ENCODE measurements at regions not wholly inside any gene's neighbourhood (a gene's known extent, or its start where the extent isn't known, plus 50 kb on each side); places are given as distances from the start of the nearest gene placed in this dataset.

DNA sequence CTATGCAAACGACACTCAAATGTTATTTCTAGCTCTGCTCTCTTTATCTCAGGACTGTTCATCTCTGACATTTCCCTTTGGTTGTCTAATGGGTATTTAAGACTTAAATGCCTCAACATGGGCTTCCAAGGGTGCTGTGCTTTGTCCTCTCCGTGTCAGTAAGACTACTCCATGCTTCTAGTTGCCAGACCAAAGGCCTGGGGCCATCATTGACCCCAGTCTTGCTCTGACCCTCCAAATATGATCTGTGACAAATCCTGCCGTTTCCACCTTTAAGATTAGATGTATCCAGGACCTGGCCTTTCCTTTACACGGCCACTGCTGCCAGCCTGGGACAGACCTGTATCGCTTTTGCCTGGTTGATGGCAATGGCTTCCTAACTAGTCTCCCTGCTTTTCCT, 126.3 kb upstream of the DYRK2 start:
- TF ChIP-seq EZH2phosphoT487 (IDR thresholded peaks at IDR 0.05) = no peak
- no peak for TF ChIP-seq EZH2 (IDR thresholded peaks at IDR 0.05)
- no peak for TF ChIP-seq CTCF (IDR thresholded peaks at IDR 0.05)
- Histone ChIP-seq H3K36me3 (no peaks in the 10 kb centered on the region), H3F3A (ENCODE audit: low read depth) (no peaks in the 10 kb centered on the region), H3K79me2 (ENCODE audit: low read depth) (no peaks in the 10 kb centered on the region), H3K4me3 (no peak overlapping the region), H3K4me2 (no peak overlapping the region), H3K27ac (no peak overlapping the region), H3K4me1 (peaks cover 27% of the 10 kb centered on the region), H3K9ac (no peak overlapping the region), H2AFZ (replicated peaks) (no peak overlapping the region), H4K20me1 (ENCODE audit: low read depth) (no peaks in the 10 kb centered on the region), H3K9me3 (ENCODE audit: low read depth) (no peaks in the 10 kb centered on the region), H3K27me3 (no peaks in the 10 kb centered on the region)
- Mint-ChIP-seq H3K27ac (no peak overlapping the region), H3K9me3 (no peaks in the 10 kb centered on the region), H3K4me1 (peaks cover 6% of the 10 kb centered on the region), H3K27me3 (ENCODE audit: insufficient read depth, low read depth) (peaks cover 3% of the 10 kb centered on the region), H3K36me3 (no peaks in the 10 kb centered on the region), H3K4me3 (no peak overlapping the region)
- no peak for DNase-seq (ENCODE audit: low spot score)

GRCh38 chr12:67523538-67523937, 125.0 kb upstream of the DYRK2 start:
- Histone ChIP-seq H3K4me3 (no peak overlapping the region), H3K27ac (no peak overlapping the region), H3K9ac (no peak overlapping the region), H3K9me3 (ENCODE audit: low read depth) (no peaks in the 10 kb centered on the region), H4K20me1 (ENCODE audit: low read depth) (no peaks in the 10 kb centered on the region), H3K4me2 (no peak overlapping the region), H3K4me1 (peaks cover 27% of the 10 kb centered on the region), H3F3A (ENCODE audit: low read depth) (no peaks in the 10 kb centered on the region), H2AFZ (replicated peaks) (no peak overlapping the region), H3K79me2 (ENCODE audit: low read depth) (no peaks in the 10 kb centered on the region), H3K36me3 (no peaks in the 10 kb centered on the region), H3K27me3 (no peaks in the 10 kb centered on the region)
- no peak overlapping the region for H3K27ac Mint-ChIP-seq
- H3K4me1 Mint-ChIP-seq = peaks cover 6% of the 10 kb centered on the region
- no peaks in the 10 kb centered on the region for H3K9me3 Mint-ChIP-seq
- H3K36me3 Mint-ChIP-seq = no peaks in the 10 kb centered on the region
- H3K27me3 Mint-ChIP-seq (ENCODE audit: insufficient read depth, low read depth) = peaks cover 3% of the 10 kb centered on the region
- no peak overlapping the region for H3K4me3 Mint-ChIP-seq
- no peak for DNase-seq (ENCODE audit: low spot score)
- no peak for TF ChIP-seq EZH2phosphoT487 (IDR thresholded peaks at IDR 0.05)
- no peak for TF ChIP-seq CTCF (IDR thresholded peaks at IDR 0.05)
- no peak for TF ChIP-seq EZH2 (IDR thresholded peaks at IDR 0.05)

GRCh38 chr12:67524861-67525616, 123.5 kb upstream of the DYRK2 start:
- Histone ChIP-seq H3K9ac (no peak overlapping the region), H4K20me1 (ENCODE audit: low read depth) (no peaks in the 10 kb centered on the region), H3K4me3 (no peak overlapping the region), H3K36me3 (no peaks in the 10 kb centered on the region), H3K27me3 (no peaks in the 10 kb centered on the region), H3K4me1 (peaks cover 21% of the 10 kb centered on the region), H2AFZ (replicated peaks) (no peak overlapping the region), H3K9me3 (ENCODE audit: low read depth) (no peaks in the 10 kb centered on the region), H3F3A (ENCODE audit: low read depth) (no peaks in the 10 kb centered on the region), H3K79me2 (ENCODE audit: low read depth) (no peaks in the 10 kb centered on the region), H3K4me2 (no peak overlapping the region), H3K27ac (no peak overlapping the region)
- Mint-ChIP-seq H3K4me1 (peaks cover 6% of the 10 kb centered on the region), H3K27me3 (ENCODE audit: insufficient read depth, low read depth) (peaks cover 3% of the 10 kb centered on the region), H3K36me3 (no peaks in the 10 kb centered on the region), H3K27ac (no peak overlapping the region), H3K4me3 (no peak overlapping the region), H3K9me3 (no peaks in the 10 kb centered on the region)
- no peak for DNase-seq (ENCODE audit: low spot score)
- TF ChIP-seq CTCF (IDR thresholded peaks at IDR 0.05) (no peak), EZH2 (IDR thresholded peaks at IDR 0.05) (no peak), EZH2phosphoT487 (IDR thresholded peaks at IDR 0.05) (no peak)
